Activated CD4-positive, alpha-beta T cell treated with anti-CD3 and anti-CD28 coated beads for 24 hours (primary cell): ENCODE measurements at regions not wholly inside any gene's neighbourhood (a gene's known extent, or its start where the extent isn't known, plus 50 kb on each side); places are given as distances from the start of the nearest gene placed in this dataset.

Experiments
- DNase-seq, 2 donors: peaks; one replicate each; pipeline ENCODE4 v3.0.0-alpha.2; 2020; ENCODE audit warnings: low read depth in 2 of 2

GRCh38 chr13:63700350-63700749, 2284.7 kb upstream of the PCDH20 start:
- no peak for DNase-seq

- DNase-seq, result no peak
These were observed 2284.3 kb upstream of the PCDH20 start for GRCh38 chr13:63699948-63700347.

- no peak for DNase-seq
These were observed 2280.4 kb upstream of the PCDH20 start for GRCh38 chr13:63696055-63696454.

- DNase-seq, result no peak
These were observed 2278.0 kb upstream of the PCDH20 start for GRCh38 chr13:63693696-63694095.

- no peak for DNase-seq
These were observed 2275.8 kb upstream of the PCDH20 start for GRCh38 chr13:63691474-63691873.

GRCh38 chr13:63690672-63691071, 2275.0 kb upstream of the PCDH20 start:
- DNase-seq, result no peak

- no peak for DNase-seq
These were observed 2269.2 kb upstream of the PCDH20 start for GRCh38 chr13:63684822-63685221.

GRCh38 chr13:63680704-63681103, 2265.1 kb upstream of the PCDH20 start:
- DNase-seq, result no peak

- no peak for DNase-seq
These were observed 2255.6 kb upstream of the PCDH20 start for GRCh38 chr13:63671296-63671695.

GRCh38 chr13:63651394-63651793, 2235.7 kb upstream of the PCDH20 start:
- no peak for DNase-seq

- no peak for DNase-seq
These were observed 2227.9 kb upstream of the PCDH20 start for GRCh38 chr13:63643543-63643942.

GRCh38 chr13:63636316-63636993, 2220.8 kb upstream of the PCDH20 start:
- DNase-seq, result no peak

- no peak for DNase-seq
These were observed 2216.7 kb upstream of the PCDH20 start for GRCh38 chr13:63632321-63632720.

GRCh38 chr13:63631006-63631405, 2215.4 kb upstream of the PCDH20 start:
- DNase-seq, result no peak

- DNase-seq, result no peak
These were observed 2213.9 kb upstream of the PCDH20 start for GRCh38 chr13:63629591-63629990.

- DNase-seq, result no peak
These were observed 2212.7 kb upstream of the PCDH20 start for GRCh38 chr13:63628310-63628709.

- DNase-seq, result no peak
These were observed 2210.2 kb upstream of the PCDH20 start for GRCh38 chr13:63625869-63626268.

- DNase-seq, result no peak
These were observed 2199.4 kb upstream of the PCDH20 start for GRCh38 chr13:63614874-63615612.

GRCh38 chr13:63607153-63607552, 2191.5 kb upstream of the PCDH20 start:
- no peak for DNase-seq

GRCh38 chr13:63605962-63606361, 2190.3 kb upstream of the PCDH20 start:
- no peak for DNase-seq

GRCh38 chr13:63605403-63605802, 2189.8 kb upstream of the PCDH20 start:
- DNase-seq, result no peak

- DNase-seq, result no peak
These were observed 2180.2 kb upstream of the PCDH20 start for GRCh38 chr13:63595811-63596210.

GRCh38 chr13:63586467-63586866, 2170.8 kb upstream of the PCDH20 start:
- no peak for DNase-seq
